Memory B cell (primary cell): ENCODE measurements at regions not wholly inside any gene's neighbourhood (a gene's known extent, or its start where the extent isn't known, plus 50 kb on each side); places are given as distances from the start of the nearest gene placed in this dataset.

Experiments
- ATAC-seq: fragments of 150-1000 bp; cut with Tn5 transposase; 2 replicates; pipeline ENCODE4 v1.10.0; 2021; ENCODE audit warnings: low read depth, mild to moderate bottlenecking, moderate library complexity
- DNase-seq, 2 donors: peaks; one replicate each; pipeline ENCODE4 v3.0.0; 2022; ENCODE audit warnings: low spot score in 2 of 2
- H3K27ac Mint-ChIP-seq: one replicate; pipeline ENCODE4 v1.8.0; 2022; ENCODE audit warnings: mild to moderate bottlenecking, moderate library complexity, mixed read lengths
- H3K27me3 Mint-ChIP-seq: one replicate; pipeline ENCODE4 v1.8.0; 2022; ENCODE audit warnings: mixed read lengths
- H3K36me3 Mint-ChIP-seq: one replicate; pipeline ENCODE4 v1.8.0; 2022; ENCODE audit warnings: mild to moderate bottlenecking, mixed read lengths
- H3K4me1 Mint-ChIP-seq: one replicate; pipeline ENCODE4 v1.8.0; 2022; ENCODE audit warnings: mixed read lengths
- H3K4me3 Mint-ChIP-seq: one replicate; pipeline ENCODE4 v1.8.0; 2022; ENCODE audit warnings: mild to moderate bottlenecking, moderate library complexity, mixed read lengths
- H3K9me3 Mint-ChIP-seq: one replicate; pipeline ENCODE4 v1.8.0; 2022; ENCODE audit warnings: mixed read lengths

- no peak overlapping the region for H3K27ac Mint-ChIP-seq
- H3K4me1 Mint-ChIP-seq: no peaks in the 10 kb centered on the region
- ATAC-seq: no peak
- no peak overlapping the region for H3K4me3 Mint-ChIP-seq
- no peaks in the 10 kb centered on the region for H3K27me3 Mint-ChIP-seq
- H3K36me3 Mint-ChIP-seq: no peaks in the 10 kb centered on the region
- H3K9me3 Mint-ChIP-seq: no peaks in the 10 kb centered on the region
- no peak for DNase-seq
Observed at GRCh38 chr4:31917334-31917733, 1197.2 kb downstream of the PCDH7 start.

GRCh38 chr4:31918891-31919290, 1198.7 kb downstream of the PCDH7 start:
- peaks cover 2% of the 10 kb centered on the region for H3K9me3 Mint-ChIP-seq
- no peak for ATAC-seq

GRCh38 chr4:31923634-31924033, 1203.5 kb downstream of the PCDH7 start:
- Mint-ChIP-seq H3K4me3 (no peak overlapping the region), H3K4me1 (peaks cover 2% of the 10 kb centered on the region), H3K27ac (no peak overlapping the region), H3K36me3 (no peaks in the 10 kb centered on the region), H3K9me3 (peaks cover 4% of the 10 kb centered on the region), H3K27me3 (no peaks in the 10 kb centered on the region)
- ATAC-seq (no peak), DNase-seq (no peak)

More at GRCh38 chr4:31918891-31919290, 1198.7 kb downstream of the PCDH7 start:
- H3K4me3 Mint-ChIP-seq: no peak overlapping the region
- H3K36me3 Mint-ChIP-seq: no peaks in the 10 kb centered on the region
- no peak for DNase-seq
- no peaks in the 10 kb centered on the region for H3K27me3 Mint-ChIP-seq
- H3K27ac Mint-ChIP-seq: no peak overlapping the region
- H3K4me1 Mint-ChIP-seq: no peaks in the 10 kb centered on the region

- H3K27me3 Mint-ChIP-seq: no peaks in the 10 kb centered on the region
- no peaks in the 10 kb centered on the region for H3K36me3 Mint-ChIP-seq
- H3K4me3 Mint-ChIP-seq: no peak overlapping the region
- no peak overlapping the region for H3K27ac Mint-ChIP-seq
- no peaks in the 10 kb centered on the region for H3K4me1 Mint-ChIP-seq
- ATAC-seq: no peak
- no peak for DNase-seq
- H3K9me3 Mint-ChIP-seq: peaks cover 2% of the 10 kb centered on the region
Observed at GRCh38 chr4:31929676-31930345, 1209.6 kb downstream of the PCDH7 start.

GRCh38 chr4:31946456-31946855, 1226.3 kb downstream of the PCDH7 start:
- no peak overlapping the region for H3K4me3 Mint-ChIP-seq
- H3K9me3 Mint-ChIP-seq: peaks cover 5% of the 10 kb centered on the region
- H3K27ac Mint-ChIP-seq: no peak overlapping the region
- no peaks in the 10 kb centered on the region for H3K27me3 Mint-ChIP-seq
- DNase-seq (no peak), ATAC-seq (no peak)
- H3K4me1 Mint-ChIP-seq: no peaks in the 10 kb centered on the region
- no peaks in the 10 kb centered on the region for H3K36me3 Mint-ChIP-seq

GRCh38 chr4:31947101-31947500, 1226.9 kb downstream of the PCDH7 start:
- no peak for ATAC-seq
- Mint-ChIP-seq H3K9me3 (peaks cover 5% of the 10 kb centered on the region), H3K4me3 (no peak overlapping the region), H3K27ac (no peak overlapping the region), H3K36me3 (no peaks in the 10 kb centered on the region), H3K4me1 (no peaks in the 10 kb centered on the region), H3K27me3 (no peaks in the 10 kb centered on the region)
- DNase-seq: no peak

- Mint-ChIP-seq H3K27me3 (no peaks in the 10 kb centered on the region), H3K4me1 (no peaks in the 10 kb centered on the region), H3K4me3 (no peak overlapping the region), H3K27ac (no peak overlapping the region), H3K9me3 (peaks cover 5% of the 10 kb centered on the region), H3K36me3 (no peaks in the 10 kb centered on the region)
- DNase-seq (no peak), ATAC-seq (no peak)
Observed at GRCh38 chr4:31949045-31949444, 1228.9 kb downstream of the PCDH7 start.

GRCh38 chr4:31955346-31955745, 1235.2 kb downstream of the PCDH7 start:
- H3K36me3 Mint-ChIP-seq: no peaks in the 10 kb centered on the region
- no peaks in the 10 kb centered on the region for H3K27me3 Mint-ChIP-seq
- no peaks in the 10 kb centered on the region for H3K4me1 Mint-ChIP-seq
- DNase-seq (no peak), ATAC-seq (no peak)
- no peak overlapping the region for H3K4me3 Mint-ChIP-seq
- H3K27ac Mint-ChIP-seq: no peak overlapping the region
- H3K9me3 Mint-ChIP-seq: peaks cover 10% of the 10 kb centered on the region

- Mint-ChIP-seq H3K4me1 (no peaks in the 10 kb centered on the region), H3K4me3 (no peak overlapping the region), H3K9me3 (peaks cover 11% of the 10 kb centered on the region), H3K27me3 (no peaks in the 10 kb centered on the region), H3K36me3 (no peaks in the 10 kb centered on the region), H3K27ac (no peak overlapping the region)
- ATAC-seq (no peak), DNase-seq (no peak)
Observed at GRCh38 chr4:31959972-31960371, 1239.8 kb downstream of the PCDH7 start.

- Mint-ChIP-seq H3K27ac (no peak overlapping the region), H3K4me3 (no peak overlapping the region), H3K36me3 (no peaks in the 10 kb centered on the region), H3K4me1 (no peaks in the 10 kb centered on the region), H3K27me3 (no peaks in the 10 kb centered on the region), H3K9me3 (peaks cover 8% of the 10 kb centered on the region)
- DNase-seq (no peak), ATAC-seq (no peak)
Observed at GRCh38 chr4:31964685-31965084, 1244.5 kb downstream of the PCDH7 start.

GRCh38 chr4:31968842-31969241, 1248.7 kb downstream of the PCDH7 start:
- Mint-ChIP-seq H3K9me3 (peaks cover 2% of the 10 kb centered on the region), H3K27ac (no peak overlapping the region), H3K4me1 (no peaks in the 10 kb centered on the region), H3K36me3 (no peaks in the 10 kb centered on the region), H3K27me3 (no peaks in the 10 kb centered on the region), H3K4me3 (no peak overlapping the region)
- ATAC-seq: no peak
- DNase-seq: no peak

GRCh38 chr4:31974490-31975002, 1254.4 kb downstream of the PCDH7 start:
- ATAC-seq: no peak
- Mint-ChIP-seq H3K9me3 (peaks cover 4% of the 10 kb centered on the region), H3K4me3 (no peak overlapping the region), H3K36me3 (no peaks in the 10 kb centered on the region), H3K27ac (no peak overlapping the region), H3K27me3 (no peaks in the 10 kb centered on the region), H3K4me1 (no peaks in the 10 kb centered on the region)
- no peak for DNase-seq

- no peaks in the 10 kb centered on the region for H3K4me1 Mint-ChIP-seq
- DNase-seq (no peak), ATAC-seq (no peak)
- no peaks in the 10 kb centered on the region for H3K27me3 Mint-ChIP-seq
- H3K36me3 Mint-ChIP-seq: no peaks in the 10 kb centered on the region
- no peak overlapping the region for H3K4me3 Mint-ChIP-seq
- peaks cover 3% of the 10 kb centered on the region for H3K9me3 Mint-ChIP-seq
- H3K27ac Mint-ChIP-seq: no peak overlapping the region
Observed at GRCh38 chr4:31979988-31980387, 1259.8 kb downstream of the PCDH7 start.

- no peak overlapping the region for H3K4me3 Mint-ChIP-seq
- H3K9me3 Mint-ChIP-seq: peaks cover 3% of the 10 kb centered on the region
- H3K27me3 Mint-ChIP-seq: no peaks in the 10 kb centered on the region
- H3K27ac Mint-ChIP-seq: no peak overlapping the region
- no peaks in the 10 kb centered on the region for H3K4me1 Mint-ChIP-seq
- DNase-seq (no peak), ATAC-seq (no peak)
- no peaks in the 10 kb centered on the region for H3K36me3 Mint-ChIP-seq
Observed at GRCh38 chr4:31983246-31983645, 1263.1 kb downstream of the PCDH7 start.

GRCh38 chr4:31983677-31984076, 1263.5 kb downstream of the PCDH7 start:
- H3K27ac Mint-ChIP-seq: no peak overlapping the region
- H3K27me3 Mint-ChIP-seq: no peaks in the 10 kb centered on the region
- H3K4me1 Mint-ChIP-seq: no peaks in the 10 kb centered on the region

More at GRCh38 chr4:31983677-31984076, 1263.5 kb downstream of the PCDH7 start:
- DNase-seq (no peak), ATAC-seq (no peak)
- Mint-ChIP-seq H3K4me3 (no peak overlapping the region), H3K9me3 (peaks cover 2% of the 10 kb centered on the region), H3K36me3 (no peaks in the 10 kb centered on the region)
